Activated T-cell treated with anti-CD3 and anti-CD28 coated beads, Interleukin-2, amount 50 U/mL, for 48 hours (primary cell): ENCODE measurements at regions not wholly inside any gene's neighbourhood (a gene's known extent, or its start where the extent isn't known, plus 50 kb on each side); places are given as distances from the start of the nearest gene placed in this dataset.

ENCODE experiments used
- DNase-seq, 2 experiments: peaks; one replicate each; pipeline ENCODE4 v3.0.0-alpha.2; 2020

GRCh38 chr11:76721755-76722677 lies 51.5 kb upstream of the LRRC32 start:
- DNase-seq, result peak; percentile 88

- DNase-seq, result no peak
Observed at GRCh38 chr11:76723142-76723541, 52.6 kb upstream of the LRRC32 start.

- no peak for DNase-seq
Observed at GRCh38 chr11:76723548-76723947, 53.0 kb upstream of the LRRC32 start.

- no peak for DNase-seq
Observed at GRCh38 chr11:76724171-76724768, 53.7 kb upstream of the LRRC32 start.

GRCh38 chr11:76728227-76728626 lies 54.9 kb upstream of the TSKU start:
- DNase-seq, result no peak

- no peak for DNase-seq
Observed at GRCh38 chr11:76728778-76729177, 54.4 kb upstream of the TSKU start.

GRCh38 chr11:76729214-76729613 lies 53.9 kb upstream of the TSKU start:
- no peak for DNase-seq

- DNase-seq, result no peak
Observed at GRCh38 chr11:76730887-76731565, 52.1 kb upstream of the TSKU start.

- DNase-seq, result no peak
Observed at GRCh38 chr11:76732643-76733042, 50.5 kb upstream of the TSKU start.
